ENCODE measurements at regions not wholly inside any gene's neighbourhood (a gene's known extent, or its start where the extent isn't known, plus 50 kb on each side); places are given as distances from the start of the nearest gene placed in this dataset.
"Not testable (repeated sequence)": the region's sequence is repeated elsewhere in the genome, so short reads cannot be mapped to it uniquely, and the experiment has no call there.

DNA sequence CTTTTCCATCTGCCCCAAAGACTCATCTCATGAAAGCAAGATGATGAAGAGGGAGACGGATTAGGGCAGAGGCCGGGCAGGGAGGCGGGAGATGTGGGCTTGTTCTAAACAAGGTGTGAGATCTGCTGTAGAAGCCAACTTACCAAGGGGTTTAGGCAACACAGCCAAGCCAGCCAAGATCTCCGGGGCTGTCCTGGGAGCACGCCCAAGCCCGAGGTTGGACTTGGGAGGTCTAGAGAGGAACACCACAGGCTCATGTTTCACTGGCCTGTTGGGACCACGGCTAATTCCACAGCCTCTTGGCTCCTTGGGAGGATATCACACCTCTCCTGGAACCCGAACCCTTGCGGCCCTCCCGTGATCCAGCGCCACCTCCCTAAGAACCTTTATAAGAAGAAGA is 171.4 kb downstream of the CRLF2 start:
- BruUV-seq (replicated peaks), result no TSS peak
- no peak for ATAC-seq
- H3K9ac ChIP-seq (ENCODE audit: low read length), result no peak overlapping the region
- H3F3A ChIP-seq (ENCODE audit: low read length, unreplicated experiment), result no peaks in the 10 kb centered on the region
- POLR2A ChIA-PET (ENCODE audit: unreplicated experiment), result no interaction called here
- no peak overlapping the region for H3K4me2 ChIP-seq (ENCODE audit: low read length)
- H3K27ac ChIP-seq (ENCODE audit: low read length), result no peak overlapping the region
- H4K20me1 ChIP-seq (ENCODE audit: low read length), result no peaks in the 10 kb centered on the region
- H3K36me3 ChIP-seq (ENCODE audit: low read depth, low read length), result no peaks in the 10 kb centered on the region
- no peaks in the 10 kb centered on the region for H3K79me2 ChIP-seq (ENCODE audit: low read length)
- no peaks in the 10 kb centered on the region for H3K9me2 ChIP-seq (replicated peaks; ENCODE audit: low read length)
- no peaks in the 10 kb centered on the region for H3K4me1 ChIP-seq (ENCODE audit: insufficient read depth, low read length)
- peaks cover 4% of the 10 kb centered on the region; the same call in 1 of the 2 replicates for H3K27me3 ChIP-seq (ENCODE audit: low read length)
- no peaks in the 10 kb centered on the region for H3K9me3 ChIP-seq (ENCODE audit: low read length)
- intact Hi-C loops (cut with micrococcal nuclease), result no loop called here
- no peak for DNase-seq
- TF ChIP-seq EZH2phosphoT487 (IDR thresholded peaks at IDR 0.05; ENCODE audit: borderline replicate concordance, low read length) (no peak), EZH2 (IDR thresholded peaks at IDR 0.05; ENCODE audit: low read length, unreplicated experiment) (no peak)
- TF ChIP-seq, protein P1, sequence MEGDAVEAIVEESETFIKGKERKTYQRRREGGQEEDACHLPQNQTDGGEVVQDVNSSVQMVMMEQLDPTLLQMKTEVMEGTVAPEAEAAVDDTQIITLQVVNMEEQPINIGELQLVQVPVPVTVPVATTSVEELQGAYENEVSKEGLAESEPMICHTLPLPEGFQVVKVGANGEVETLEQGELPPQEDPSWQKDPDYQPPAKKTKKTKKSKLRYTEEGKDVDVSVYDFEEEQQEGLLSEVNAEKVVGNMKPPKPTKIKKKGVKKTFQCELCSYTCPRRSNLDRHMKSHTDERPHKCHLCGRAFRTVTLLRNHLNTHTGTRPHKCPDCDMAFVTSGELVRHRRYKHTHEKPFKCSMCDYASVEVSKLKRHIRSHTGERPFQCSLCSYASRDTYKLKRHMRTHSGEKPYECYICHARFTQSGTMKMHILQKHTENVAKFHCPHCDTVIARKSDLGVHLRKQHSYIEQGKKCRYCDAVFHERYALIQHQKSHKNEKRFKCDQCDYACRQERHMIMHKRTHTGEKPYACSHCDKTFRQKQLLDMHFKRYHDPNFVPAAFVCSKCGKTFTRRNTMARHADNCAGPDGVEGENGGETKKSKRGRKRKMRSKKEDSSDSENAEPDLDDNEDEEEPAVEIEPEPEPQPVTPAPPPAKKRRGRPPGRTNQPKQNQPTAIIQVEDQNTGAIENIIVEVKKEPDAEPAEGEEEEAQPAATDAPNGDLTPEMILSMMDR (conservative IDR thresholded peaks at IDR 0.05; ENCODE audit: low read depth, low read length), result no peak
- CTCF ChIA-PET, result no interaction called here
- H2AFZ ChIP-seq (ENCODE audit: low read length), result no peak overlapping the region
- H3K4me3 ChIP-seq (ENCODE audit: low read length), result no peak overlapping the region

- H3K4me3 ChIP-seq (ENCODE audit: low read length); H3K27ac ChIP-seq (ENCODE audit: low read length); H4K20me1 ChIP-seq (ENCODE audit: low read length); BruUV-seq (replicated peaks); H3K4me1 ChIP-seq (ENCODE audit: insufficient read depth, low read length); H3K9ac ChIP-seq (ENCODE audit: low read length); ATAC-seq; CTCF ChIA-PET; intact Hi-C loops (cut with micrococcal nuclease); POLR2A ChIA-PET (ENCODE audit: unreplicated experiment); H3F3A ChIP-seq (ENCODE audit: low read length, unreplicated experiment); DNase-seq; H3K79me2 ChIP-seq (ENCODE audit: low read length); H3K36me3 ChIP-seq (ENCODE audit: low read depth, low read length); H3K9me2 ChIP-seq (replicated peaks; ENCODE audit: low read length); H2AFZ ChIP-seq (ENCODE audit: low read length); H3K9me3 ChIP-seq (ENCODE audit: low read length); H3K4me2 ChIP-seq (ENCODE audit: low read length): not testable (repeated sequence)
- peaks cover 25% of the 10 kb centered on the region for H3K27me3 ChIP-seq (ENCODE audit: low read length)
Measured at GRCh38 chrX:1035931-1036330, 176.5 kb downstream of the CRLF2 start.

GRCh38 chrX:1035206-1035605 is 177.2 kb downstream of the CRLF2 start:
- ChIA-PET POLR2A (ENCODE audit: unreplicated experiment) (no interaction called here), CTCF (no interaction called here)
- no peaks in the 10 kb centered on the region for H3K36me3 ChIP-seq (ENCODE audit: low read depth, low read length)
- H3K4me2 ChIP-seq (ENCODE audit: low read length), result no peak overlapping the region
- intact Hi-C loops (cut with micrococcal nuclease), result no loop called here
- no peaks in the 10 kb centered on the region for H3K4me1 ChIP-seq (ENCODE audit: insufficient read depth, low read length)
- H3K4me3 ChIP-seq (ENCODE audit: low read length), result no peak overlapping the region
- H3K27ac ChIP-seq (ENCODE audit: low read length), result no peak overlapping the region
- DNase-seq (no peak), ATAC-seq (no peak)
- no peaks in the 10 kb centered on the region for H3K79me2 ChIP-seq (ENCODE audit: low read length)
- no TSS peak for BruUV-seq (replicated peaks)
- no peaks in the 10 kb centered on the region for H4K20me1 ChIP-seq (ENCODE audit: low read length)
- no peaks in the 10 kb centered on the region for H3F3A ChIP-seq (ENCODE audit: low read length, unreplicated experiment)
- no peak overlapping the region for H3K9ac ChIP-seq (ENCODE audit: low read length)
- H3K27me3 ChIP-seq (ENCODE audit: low read length), result peaks cover 22% of the 10 kb centered on the region
- TF ChIP-seq, protein P1 (conservative IDR thresholded peaks at IDR 0.05; ENCODE audit: low read depth, low read length), result no peak
- TF ChIP-seq EZH2phosphoT487 (IDR thresholded peaks at IDR 0.05; ENCODE audit: borderline replicate concordance, low read length), result no peak
- TF ChIP-seq EZH2 (IDR thresholded peaks at IDR 0.05; ENCODE audit: low read length, unreplicated experiment), result no peak
- H2AFZ ChIP-seq (ENCODE audit: low read length), result no peak overlapping the region
- no peaks in the 10 kb centered on the region for H3K9me2 ChIP-seq (replicated peaks; ENCODE audit: low read length)
- no peaks in the 10 kb centered on the region for H3K9me3 ChIP-seq (ENCODE audit: low read length)

All from PC-3 (cell line).